ENCODE measurements at regions not wholly inside any gene's neighbourhood (a gene's known extent, or its start where the extent isn't known, plus 50 kb on each side); places are given as distances from the start of the nearest gene placed in this dataset.

DNA sequence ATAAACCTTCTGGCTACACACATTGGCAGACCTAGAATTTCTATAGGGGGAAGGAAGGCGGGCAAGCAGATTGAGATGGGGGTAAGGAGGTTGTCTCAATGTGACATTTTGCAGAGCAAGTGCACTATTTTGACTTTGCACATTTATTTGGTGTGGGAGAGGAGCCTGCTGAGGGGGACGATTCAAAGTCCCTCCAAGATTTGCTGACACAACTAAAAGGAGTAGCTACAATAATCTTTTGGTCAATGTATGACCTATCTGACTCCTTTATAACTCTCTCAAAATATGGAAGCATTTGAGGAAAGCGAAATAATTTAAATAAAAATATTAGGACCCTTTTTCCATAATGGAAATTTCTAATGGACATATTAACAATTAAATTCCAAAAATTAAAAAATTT lies 274.9 kb upstream of the PPARGC1A start:
- no peak overlapping the region for H3K27ac ChIP-seq
- no peaks in the 10 kb centered on the region for H3K27me3 ChIP-seq
- H3K4me3 ChIP-seq = no peak overlapping the region
- no peaks in the 10 kb centered on the region for H3K4me1 ChIP-seq (replicated peaks in 1 of 2)
- H3K36me3 ChIP-seq (replicated peaks in 1 of 2) = no peaks in the 10 kb centered on the region
- no peak for TF ChIP-seq POLR2A (IDR thresholded peaks at IDR 0.05)
- TF ChIP-seq, protein P1, sequence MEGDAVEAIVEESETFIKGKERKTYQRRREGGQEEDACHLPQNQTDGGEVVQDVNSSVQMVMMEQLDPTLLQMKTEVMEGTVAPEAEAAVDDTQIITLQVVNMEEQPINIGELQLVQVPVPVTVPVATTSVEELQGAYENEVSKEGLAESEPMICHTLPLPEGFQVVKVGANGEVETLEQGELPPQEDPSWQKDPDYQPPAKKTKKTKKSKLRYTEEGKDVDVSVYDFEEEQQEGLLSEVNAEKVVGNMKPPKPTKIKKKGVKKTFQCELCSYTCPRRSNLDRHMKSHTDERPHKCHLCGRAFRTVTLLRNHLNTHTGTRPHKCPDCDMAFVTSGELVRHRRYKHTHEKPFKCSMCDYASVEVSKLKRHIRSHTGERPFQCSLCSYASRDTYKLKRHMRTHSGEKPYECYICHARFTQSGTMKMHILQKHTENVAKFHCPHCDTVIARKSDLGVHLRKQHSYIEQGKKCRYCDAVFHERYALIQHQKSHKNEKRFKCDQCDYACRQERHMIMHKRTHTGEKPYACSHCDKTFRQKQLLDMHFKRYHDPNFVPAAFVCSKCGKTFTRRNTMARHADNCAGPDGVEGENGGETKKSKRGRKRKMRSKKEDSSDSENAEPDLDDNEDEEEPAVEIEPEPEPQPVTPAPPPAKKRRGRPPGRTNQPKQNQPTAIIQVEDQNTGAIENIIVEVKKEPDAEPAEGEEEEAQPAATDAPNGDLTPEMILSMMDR (IDR thresholded peaks at IDR 0.05) = no peak
- WGBS, 4 donors = 73 to 81% (median 80%) methylated on average over 3 of the region's 3 CpGs
- H3K9me3 ChIP-seq (replicated peaks in 1 of 3) = no peaks in the 10 kb centered on the region
- DNase-seq = no peak
- intact Hi-C loops (cut with DNase I) = no loop called here

DNA sequence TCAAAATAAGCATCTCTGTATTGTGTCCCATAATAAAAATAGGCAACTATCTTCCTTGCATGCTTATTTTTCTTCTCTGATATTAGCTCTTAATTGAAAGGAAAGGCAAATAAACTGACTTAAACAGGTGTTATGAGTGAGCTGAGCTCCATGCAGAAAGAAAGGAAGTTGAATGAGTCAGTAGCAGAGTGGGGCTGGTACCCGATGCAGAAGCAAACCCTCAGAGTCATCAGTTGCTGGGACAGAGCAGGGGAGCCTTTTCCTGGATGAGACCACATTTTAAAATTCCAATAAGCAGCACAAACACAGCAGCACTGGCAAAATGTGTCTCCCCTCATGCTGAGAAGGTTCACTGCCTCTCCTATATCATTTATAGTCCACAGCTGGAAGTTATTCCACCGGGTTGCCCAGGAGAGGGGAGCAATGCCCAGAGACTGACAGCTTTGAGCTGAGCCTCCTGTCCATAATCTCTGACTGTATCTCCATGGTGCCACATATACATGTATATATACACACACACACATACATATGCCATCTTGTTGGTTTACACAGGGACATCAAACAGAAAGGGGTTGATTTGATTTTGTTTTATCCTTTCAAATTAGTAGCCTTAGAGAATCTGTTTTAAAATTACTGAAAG lies 274.3 kb upstream of the PPARGC1A start:
- no peak overlapping the region for H3K4me3 ChIP-seq
- intact Hi-C loops (cut with DNase I) = no loop called here
- no peak for DNase-seq
- H3K27ac ChIP-seq = no peak overlapping the region
- H3K27me3 ChIP-seq = no peaks in the 10 kb centered on the region
- H3K36me3 ChIP-seq (replicated peaks in 1 of 2) = no peaks in the 10 kb centered on the region
- no peaks in the 10 kb centered on the region for H3K9me3 ChIP-seq (replicated peaks in 1 of 3)
- H3K4me1 ChIP-seq (replicated peaks in 1 of 2) = no peaks in the 10 kb centered on the region
- 36 to 46% (median 42%) methylated on average over 2 of the region's 2 CpGs for WGBS, 4 donors
- no peak for TF ChIP-seq POLR2A (IDR thresholded peaks at IDR 0.05)
- TF ChIP-seq, protein P1 (IDR thresholded peaks at IDR 0.05) = no peak

DNA sequence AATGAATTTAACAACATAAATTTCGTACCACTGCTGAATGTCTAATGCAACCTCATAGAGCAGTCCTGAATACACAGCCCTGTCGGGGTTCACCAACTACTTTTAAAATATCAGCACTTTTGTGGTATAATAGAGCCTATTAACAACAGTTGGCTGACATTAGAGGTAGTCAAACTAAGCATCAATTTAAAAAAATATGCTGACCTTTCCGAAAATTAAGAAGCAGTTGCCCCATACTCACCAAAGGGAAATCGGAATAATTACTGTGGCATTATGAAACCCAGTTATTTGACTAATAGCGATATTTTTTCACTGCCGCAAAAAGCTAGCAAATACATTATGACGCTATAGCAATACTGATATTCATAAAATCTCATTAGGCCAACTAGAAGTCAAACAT lies 273.5 kb upstream of the PPARGC1A start:
- Histone ChIP-seq H3K4me1 (replicated peaks in 1 of 2) (no peaks in the 10 kb centered on the region), H3K36me3 (replicated peaks in 1 of 2) (no peaks in the 10 kb centered on the region), H3K27me3 (no peaks in the 10 kb centered on the region), H3K27ac (no peak overlapping the region), H3K4me3 (no peak overlapping the region), H3K9me3 (replicated peaks in 1 of 3) (no peaks in the 10 kb centered on the region)
- TF ChIP-seq, protein P1 (IDR thresholded peaks at IDR 0.05) = no peak
- no peak for TF ChIP-seq POLR2A (IDR thresholded peaks at IDR 0.05)
- intact Hi-C loops (cut with DNase I) = no loop called here
- DNase-seq = no peak
- WGBS, 4 donors = 86 to 90% (median 89%) methylated on average over 7 of the region's 7 CpGs

DNA sequence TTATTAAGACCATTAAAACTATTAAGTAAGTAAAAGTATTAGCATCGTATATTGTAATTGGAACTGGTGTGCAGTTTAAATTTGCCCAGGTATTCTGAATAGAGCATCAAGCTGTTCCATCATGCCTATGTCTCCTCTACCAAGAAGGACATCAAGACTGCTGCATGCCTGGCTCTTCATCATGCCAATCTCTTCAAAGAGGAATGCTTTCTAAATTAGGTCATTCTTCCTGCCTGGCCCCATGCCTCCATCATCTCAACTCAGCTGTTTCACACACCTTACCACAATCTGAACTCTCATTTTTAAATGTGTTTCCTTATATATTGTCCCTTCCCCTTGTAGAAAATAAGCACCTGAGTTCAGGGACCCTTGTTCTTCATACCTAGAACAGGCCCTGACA lies 270.5 kb upstream of the PPARGC1A start:
- Histone ChIP-seq H3K36me3 (replicated peaks in 1 of 2) (no peaks in the 10 kb centered on the region), H3K27ac (no peak overlapping the region), H3K4me1 (replicated peaks in 1 of 2) (no peaks in the 10 kb centered on the region), H3K27me3 (no peaks in the 10 kb centered on the region), H3K4me3 (no peak overlapping the region), H3K9me3 (replicated peaks in 1 of 3) (no peaks in the 10 kb centered on the region)
- no peak for DNase-seq
- 80 to 92% (median 83%) methylated on average over 1 of the region's 1 CpG for WGBS, 4 donors
- intact Hi-C loops (cut with DNase I) = no loop called here
- TF ChIP-seq POLR2A (IDR thresholded peaks at IDR 0.05) = no peak
- TF ChIP-seq, protein P1 (IDR thresholded peaks at IDR 0.05) = no peak
